ENCODE measurements at regions not wholly inside any gene's neighbourhood (a gene's known extent, or its start where the extent isn't known, plus 50 kb on each side); places are given as distances from the start of the nearest gene placed in this dataset.

DNA sequence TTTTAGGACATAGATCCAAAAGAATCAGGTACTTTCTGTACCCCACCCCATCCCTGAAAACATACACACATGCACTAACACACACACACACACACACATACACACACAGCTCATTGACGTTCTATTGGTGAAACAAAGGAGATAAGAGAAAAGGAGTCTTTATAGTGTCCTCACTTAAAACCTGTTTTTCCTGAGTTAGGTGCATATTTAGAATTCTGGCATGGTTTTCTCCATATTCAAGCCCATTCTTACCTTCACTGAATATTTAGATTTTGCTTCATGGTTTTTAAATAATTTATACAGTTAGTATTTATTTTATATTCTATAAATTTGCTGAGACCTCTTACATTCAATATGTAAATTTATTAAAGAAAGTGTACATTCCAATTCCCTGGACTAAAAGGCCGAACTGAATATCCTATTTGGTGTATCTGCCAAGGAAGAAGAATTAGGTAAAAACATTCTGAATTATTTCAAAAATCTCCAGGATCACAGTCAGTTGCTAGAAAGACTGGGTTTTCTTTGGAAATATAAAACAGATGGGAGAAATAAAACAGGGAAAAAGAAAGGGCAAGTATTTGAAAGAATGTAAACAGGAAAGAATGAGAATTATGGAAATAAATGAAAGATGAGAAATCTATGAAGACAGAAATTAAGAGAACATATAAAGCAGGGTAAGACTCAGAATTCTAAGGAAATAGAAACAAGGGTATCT, 556.2 kb downstream of the KCTD12 start:
- TF ChIP-seq FOXK2 (IDR thresholded peaks at IDR 0.05) = no peak
- no peak for TF ChIP-seq CTBP1 (IDR thresholded peaks at IDR 0.05; ENCODE audit: borderline replicate concordance)

All from HEK293T (cell line).